Right lobe of liver (tissue), 6 donors: ENCODE measurements at regions not wholly inside any gene's neighbourhood (a gene's known extent, or its start where the extent isn't known, plus 50 kb on each side); places are given as distances from the start of the nearest gene placed in this dataset.

Source experiments
- ATAC-seq, 4 donors: fragments of 200-7000 bp; cut with Tn5 transposase; one replicate each; pipeline ENCODE4 v1.9.1; 2020; ENCODE audit warnings: mild to moderate bottlenecking in 4 of 4, moderate library complexity in 4 of 4
- DNase-seq, 3 donors: peaks; one replicate each; pipeline ENCODE4 v3.0.0-alpha.2; 2020
- H3K27ac ChIP-seq, 3 donors: fragments of 200-600 bp; one replicate each; pipeline ENCODE4 v1.8.0; 2022
- H3K27me3 ChIP-seq, 2 donors: fragments of 200-600 bp; one replicate each; pipeline ENCODE4 v1.8.0; 2022
- H3K36me3 ChIP-seq, 4 donors: fragments of 200-600 bp; sonication (generic) in 1 of 4; one replicate each; pipeline versions ENCODE4 v1.5.1 to v1.8.0; 2017 to 2022; ENCODE audit warnings: control low read depth in 1 of 4
- H3K4me1 ChIP-seq, 4 donors: fragments of 200-600 bp; sonication (generic) in 1 of 4; one replicate each; pipeline versions ENCODE4 v1.5.1 to v1.8.0; 2017 to 2022; ENCODE audit warnings: control low read depth in 1 of 4
- H3K4me3 ChIP-seq, 3 donors: fragments of 200-600 bp; one replicate each; pipeline ENCODE4 v1.8.0; 2022
- H3K9me3 ChIP-seq, 4 donors: fragments of 200-600 bp; sonication (generic) in 1 of 4; one replicate each; pipeline versions ENCODE4 v1.5.1 to v1.8.0; 2017 to 2022; ENCODE audit warnings: control low read depth in 1 of 4
- CTCF ChIP-seq, 4 donors: fragments of 200-600 bp in 3 of 4; fragments of 450-650 bp in 1 of 4; IDR thresholded peaks; one replicate each; pipeline versions ENCODE4 v1.5.1 to v1.8.0; 2016 to 2022; ENCODE audit warnings: antibody characterized with exemption in 4 of 4, mild to moderate bottlenecking in 2 of 4
- POLR2A ChIP-seq: fragments of 450-650 bp; IDR thresholded peaks from one replicate; pipeline ENCODE4 v1.6.1; 2017; ENCODE audit warnings: antibody characterized with exemption, mild to moderate bottlenecking
- WGBS: methylation state at CpG from one replicate; pipeline ENCODE4 v1.1.6; 2018; ENCODE audit warnings: low coverage, low lambda C conversion rate; ENCODE audit not compliant: insufficient coverage; ENCODE audit errors: missing lambda C conversion rate; 5-methylcytosine and 5-hydroxymethylcytosine counted together
- intact Hi-C, 2 donors: fragments of 100-400 bp; cut with DNase I; formaldehyde crosslinking; loops; one replicate each; pipeline versions ENCODE4 v1.11.2 to v1.14.1; 2022
- donor health status: DM: no; HTN: yes; CAD: no.
- donor health status: DM: no; HTN: no; CAD: no.
- donor health status: DM: no; HTN: no; CAD: no.
- donor health status: DM: no; HTN: yes; CAD: no.
- donor health status: DM: no; HTN: yes; CAD: no.

GRCh38 chr20:57774951-57775350, 65.1 kb upstream of the PMEPA1 start:
- WGBS: 53% methylated on average over 2 of the region's 5 CpGs
- no peak overlapping the region for H3K4me3 ChIP-seq
- no peak for ATAC-seq
- H3K36me3 ChIP-seq: no peaks in the 10 kb centered on the region
- TF ChIP-seq POLR2A (no peak), CTCF (IDR thresholded peaks at IDR 0.05) (no peak)
- no peaks in the 10 kb centered on the region for H3K4me1 ChIP-seq
- H3K27ac ChIP-seq: no peak overlapping the region
- no peaks in the 10 kb centered on the region for H3K27me3 ChIP-seq
- intact Hi-C loops: no loop called here
- H3K9me3 ChIP-seq: no peaks in the 10 kb centered on the region
- no peak for DNase-seq

- intact Hi-C loops: no loop called here
- H3K4me3 ChIP-seq: no peak overlapping the region
- no peaks in the 10 kb centered on the region for H3K9me3 ChIP-seq
- H3K36me3 ChIP-seq: no peaks in the 10 kb centered on the region
- no peak for ATAC-seq
- no peaks in the 10 kb centered on the region for H3K27me3 ChIP-seq
- TF ChIP-seq POLR2A (no peak), CTCF (IDR thresholded peaks at IDR 0.05) (no peak)
- H3K4me1 ChIP-seq: no peaks in the 10 kb centered on the region
- no peak for DNase-seq
- no peak overlapping the region for H3K27ac ChIP-seq
- WGBS: 70% methylated on average over 6 of the region's 12 CpGs
Observed at GRCh38 chr20:57774111-57774880, 64.5 kb upstream of the PMEPA1 start.

- Histone ChIP-seq H3K36me3 (no peaks in the 10 kb centered on the region), H3K4me3 (no peak overlapping the region), H3K27me3 (no peaks in the 10 kb centered on the region), H3K4me1 (no peaks in the 10 kb centered on the region), H3K9me3 (no peaks in the 10 kb centered on the region), H3K27ac (no peak overlapping the region)
- intact Hi-C loops: no loop called here
- DNase-seq: no peak
- no peak for TF ChIP-seq CTCF (IDR thresholded peaks at IDR 0.05)
- no peak for TF ChIP-seq POLR2A
- 81% methylated on average over 8 of the region's 9 CpGs for WGBS
- no peak for ATAC-seq
Observed at GRCh38 chr20:57773059-57773815, 63.4 kb upstream of the PMEPA1 start.

GRCh38 chr20:57772349-57772964, 62.6 kb upstream of the PMEPA1 start:
- Histone ChIP-seq H3K36me3 (no peaks in the 10 kb centered on the region), H3K9me3 (no peaks in the 10 kb centered on the region), H3K27ac (no peak overlapping the region), H3K4me3 (no peak overlapping the region), H3K27me3 (no peaks in the 10 kb centered on the region), H3K4me1 (no peaks in the 10 kb centered on the region)
- ATAC-seq: peak in 3 of 4 donors; percentile 28 to 77 (median 58)
- intact Hi-C loops: no loop called here
- 64% methylated on average over 11 of the region's 15 CpGs for WGBS
- DNase-seq: no peak
- no peak for TF ChIP-seq POLR2A
- no peak for TF ChIP-seq CTCF (IDR thresholded peaks at IDR 0.05)
